Smooth muscle cell (in vitro differentiated cells): ENCODE measurements at regions not wholly inside any gene's neighbourhood (a gene's known extent, or its start where the extent isn't known, plus 50 kb on each side); places are given as distances from the start of the nearest gene placed in this dataset.

ENCODE experiments used
- DNase-seq: peaks from one replicate; lab custom pipeline; 2025; ENCODE audit not compliant: unreplicated experiment; lab: John Stamatoyannopoulos, UW
- H2AFZ ChIP-seq: fragments of 200-600 bp; sonication (generic); 2 replicates; pipeline ENCODE4 v1.6.0; 2016; ENCODE audit warnings: antibody characterized with exemption, low read depth, mild to moderate bottlenecking
- H3F3A ChIP-seq: fragments of 200-600 bp; sonication (generic); 2 replicates; pipeline ENCODE4 v1.6.0; 2017; ENCODE audit warnings: antibody characterized with exemption, low read depth
- H3K27ac ChIP-seq: fragments of 200-600 bp; sonication (generic); 2 replicates; pipeline ENCODE4 v1.5.1; 2016; ENCODE audit warnings: low read depth, mild to moderate bottlenecking
- H3K27me3 ChIP-seq: fragments of 200-600 bp; sonication (generic); 2 replicates; pipeline ENCODE4 v1.6.1; 2016; ENCODE audit warnings: low read depth, mild to moderate bottlenecking
- H3K36me3 ChIP-seq: fragments of 200-600 bp; sonication (generic); 2 replicates; pipeline ENCODE4 v1.5.1; 2016; ENCODE audit warnings: low read depth
- H3K4me1 ChIP-seq: fragments of 200-600 bp; sonication (generic); 2 replicates; pipeline ENCODE4 v1.5.1; 2016; ENCODE audit warnings: low read depth
- H3K4me2 ChIP-seq: fragments of 200-600 bp; sonication (generic); 2 replicates; pipeline ENCODE4 v1.6.0; 2016; ENCODE audit warnings: mild to moderate bottlenecking
- H3K4me3 ChIP-seq: fragments of 200-600 bp; sonication (generic); 2 replicates; pipeline ENCODE4 v1.5.1; 2016; ENCODE audit warnings: mild to moderate bottlenecking
- H3K79me2 ChIP-seq: fragments of 200-600 bp; sonication (generic); 2 replicates; pipeline ENCODE4 v1.6.0; 2016; ENCODE audit warnings: low read depth, mild to moderate bottlenecking
- H3K9ac ChIP-seq: fragments of 200-600 bp; sonication (generic); 2 replicates; pipeline ENCODE4 v1.6.0; 2016; ENCODE audit warnings: low read depth
- H3K9me3 ChIP-seq: fragments of 200-600 bp; sonication (generic); replicated peaks from 2 replicates; pipeline ENCODE4 v1.5.1; 2016; ENCODE audit warnings: low read depth
- H4K20me1 ChIP-seq: fragments of 200-600 bp; sonication (generic); 2 replicates; pipeline ENCODE4 v1.6.0; 2016; ENCODE audit warnings: low read depth
- CTCF ChIP-seq: fragments of 200-600 bp; sonication (generic); IDR thresholded peaks from 2 replicates; pipeline ENCODE4 v1.5.1; 2017; ENCODE audit warnings: borderline replicate concordance, mild to moderate bottlenecking, antibody characterized with exemption; ENCODE audit not compliant: insufficient read depth, poor library complexity, severe bottlenecking
- WGBS: methylation state at CpG from one replicate; pipeline ENCODE4 v1.1.7; 2016; ENCODE audit warnings: low lambda C conversion rate; 5-methylcytosine and 5-hydroxymethylcytosine counted together

- 89% methylated on average over 15 of the region's 15 CpGs for WGBS
- Histone ChIP-seq H3K27ac (no peak overlapping the region), H4K20me1 (no peaks in the 10 kb centered on the region), H3F3A (no peaks in the 10 kb centered on the region), H3K36me3 (no peaks in the 10 kb centered on the region), H3K4me3 (no peak overlapping the region), H3K4me2 (no peak overlapping the region), H3K4me1 (no peaks in the 10 kb centered on the region), H3K9me3 (no peaks in the 10 kb centered on the region), H3K9ac (no peak overlapping the region), H3K79me2 (no peaks in the 10 kb centered on the region), H3K27me3 (no peaks in the 10 kb centered on the region), H2AFZ (no peak overlapping the region)
- no peak for DNase-seq
- no peak for TF ChIP-seq CTCF
Observed at GRCh38 chr2:129459200-129459876, 520.1 kb upstream of the RAB6C start.

DNA sequence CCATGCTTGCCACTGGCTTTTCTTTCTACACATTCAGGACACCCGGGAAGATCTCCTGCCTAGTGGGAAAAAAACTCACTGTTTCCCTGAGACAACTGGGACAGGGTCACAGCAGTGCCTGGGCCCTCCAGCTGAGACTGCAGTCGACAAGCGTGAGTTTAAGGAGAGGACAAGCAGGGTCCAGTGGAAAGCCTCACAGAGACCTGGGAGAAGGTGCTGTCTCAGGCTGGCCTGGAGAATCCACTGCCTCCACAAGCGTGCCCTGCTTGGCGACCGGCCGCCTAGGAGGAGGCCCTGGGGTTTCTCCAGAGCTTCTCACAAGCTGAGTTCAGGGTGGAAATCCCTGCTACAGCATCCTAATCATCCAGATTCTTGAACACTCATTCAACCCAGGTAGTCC, 519.6 kb upstream of the RAB6C start:
- Histone ChIP-seq H3K4me1 (no peaks in the 10 kb centered on the region), H3K4me2 (no peak overlapping the region), H4K20me1 (no peaks in the 10 kb centered on the region), H3K4me3 (no peak overlapping the region), H3K27me3 (no peaks in the 10 kb centered on the region), H3K79me2 (no peaks in the 10 kb centered on the region), H3F3A (no peaks in the 10 kb centered on the region), H2AFZ (no peak overlapping the region), H3K27ac (no peak overlapping the region), H3K9me3 (no peaks in the 10 kb centered on the region), H3K36me3 (no peaks in the 10 kb centered on the region), H3K9ac (no peak overlapping the region)
- no peak for DNase-seq
- WGBS: 93% methylated on average over 7 of the region's 7 CpGs
- no peak for TF ChIP-seq CTCF

GRCh38 chr2:129460299-129461198, 518.9 kb upstream of the RAB6C start:
- 82% methylated on average over 12 of the region's 12 CpGs for WGBS
- no peaks in the 10 kb centered on the region for H3K27me3 ChIP-seq
- H3K4me1 ChIP-seq: no peaks in the 10 kb centered on the region
- no peak overlapping the region for H3K9ac ChIP-seq
- H3F3A ChIP-seq: no peaks in the 10 kb centered on the region
- no peak overlapping the region for H2AFZ ChIP-seq
- no peaks in the 10 kb centered on the region for H3K36me3 ChIP-seq
- H3K79me2 ChIP-seq: no peaks in the 10 kb centered on the region
- no peak overlapping the region for H3K4me3 ChIP-seq
- no peak overlapping the region for H3K4me2 ChIP-seq
- no peak for TF ChIP-seq CTCF
- H4K20me1 ChIP-seq: no peaks in the 10 kb centered on the region
- DNase-seq: no peak
- H3K9me3 ChIP-seq: no peaks in the 10 kb centered on the region
- no peak overlapping the region for H3K27ac ChIP-seq

DNA sequence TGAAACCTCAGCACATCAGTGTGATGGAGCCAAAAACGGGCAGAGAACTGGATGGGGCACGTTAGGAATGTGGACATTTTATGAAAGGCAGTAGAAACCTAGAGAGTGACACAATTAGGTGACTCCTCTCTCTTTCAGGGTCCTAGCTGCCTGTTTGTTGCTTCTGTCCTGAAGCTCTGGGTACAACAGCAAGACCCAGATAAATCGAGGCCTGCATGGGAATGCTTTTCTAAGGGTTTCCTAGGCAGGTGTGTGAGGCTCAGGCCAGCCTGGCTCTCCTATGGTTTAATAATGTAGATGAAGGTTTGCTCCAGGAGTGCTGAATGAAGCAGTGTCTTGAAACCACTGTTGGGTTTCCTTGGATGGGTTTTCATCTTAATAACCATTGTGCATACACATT, 517.1 kb upstream of the RAB6C start:
- Histone ChIP-seq H3K4me3 (no peak overlapping the region), H3K27ac (no peak overlapping the region), H3K4me2 (no peak overlapping the region), H3K4me1 (no peaks in the 10 kb centered on the region), H3F3A (no peaks in the 10 kb centered on the region), H3K9me3 (no peaks in the 10 kb centered on the region), H3K79me2 (no peaks in the 10 kb centered on the region), H3K36me3 (no peaks in the 10 kb centered on the region), H3K27me3 (no peaks in the 10 kb centered on the region), H4K20me1 (no peaks in the 10 kb centered on the region), H2AFZ (no peak overlapping the region), H3K9ac (no peak overlapping the region)
- TF ChIP-seq CTCF: no peak
- 67% methylated on average over 3 of the region's 3 CpGs for WGBS
- DNase-seq: no peak
